T-helper 1 cell treated with Interleukin-12 subunit alpha and Interleukin-12 subunit beta and Interleukin-4 antibody, amounts not matched to agents 30 μg/mL and 1 μg/mL, for 36 hours (primary cell): ENCODE measurements at regions not wholly inside any gene's neighbourhood (a gene's known extent, or its start where the extent isn't known, plus 50 kb on each side); places are given as distances from the start of the nearest gene placed in this dataset.
"Not testable (repeated sequence)": the region's sequence is repeated elsewhere in the genome, so short reads cannot be mapped to it uniquely, and the experiment has no call there.

ENCODE experiments used
- H3K27ac Mint-ChIP-seq: one replicate; pipeline ENCODE4 v1.8.0; 2021; ENCODE audit warnings: mild to moderate bottlenecking, mixed read lengths
- H3K27me3 Mint-ChIP-seq: one replicate; pipeline ENCODE4 v1.8.0; 2021; ENCODE audit warnings: low read depth, mixed read lengths
- H3K36me3 Mint-ChIP-seq: one replicate; pipeline ENCODE4 v1.8.0; 2021; ENCODE audit warnings: low read depth, mixed read lengths
- H3K4me1 Mint-ChIP-seq: one replicate; pipeline ENCODE4 v1.8.0; 2021; ENCODE audit warnings: low read depth, mixed read lengths
- H3K4me3 Mint-ChIP-seq: one replicate; pipeline ENCODE4 v1.8.0; 2021; ENCODE audit warnings: mild to moderate bottlenecking, moderate library complexity, mixed read lengths
- H3K9me3 Mint-ChIP-seq: one replicate; pipeline ENCODE4 v1.8.0; 2021; ENCODE audit warnings: mixed read lengths

GRCh38 chr5:82734347-82734746 lies 342.8 kb downstream of the TMEM167A start:
- H3K27ac Mint-ChIP-seq, result no peak overlapping the region
- peaks cover 5% of the 10 kb centered on the region for H3K9me3 Mint-ChIP-seq
- H3K4me3 Mint-ChIP-seq, result no peak overlapping the region
- H3K36me3 Mint-ChIP-seq, result no peaks in the 10 kb centered on the region
- H3K27me3 Mint-ChIP-seq, result peaks cover 5% of the 10 kb centered on the region
- peaks cover 3% of the 10 kb centered on the region for H3K4me1 Mint-ChIP-seq

DNA sequence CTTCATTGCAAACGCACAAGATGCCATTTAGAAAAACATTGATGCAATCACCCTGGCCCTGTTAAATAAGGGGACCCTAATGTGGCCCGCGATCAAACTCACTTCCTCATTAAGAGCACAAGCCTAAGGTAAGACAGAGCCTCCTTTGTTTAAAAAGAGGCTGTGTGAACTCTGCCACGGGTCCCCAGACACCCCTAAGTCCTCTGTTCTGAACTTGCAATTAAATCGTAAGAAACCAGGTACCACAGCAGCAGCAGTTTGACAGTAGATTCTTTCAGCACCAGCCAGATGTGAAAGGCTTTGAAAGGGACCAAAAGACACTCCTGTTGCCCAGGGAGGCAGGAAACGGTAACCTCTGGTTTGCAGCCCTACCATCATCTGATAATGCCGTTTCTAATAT lies 346.3 kb downstream of the TMEM167A start:
- peaks cover 8% of the 10 kb centered on the region for H3K9me3 Mint-ChIP-seq
- peaks cover 5% of the 10 kb centered on the region for H3K27me3 Mint-ChIP-seq
- no peaks in the 10 kb centered on the region for H3K36me3 Mint-ChIP-seq
- no peak overlapping the region for H3K27ac Mint-ChIP-seq
- H3K4me3 Mint-ChIP-seq, result no peak overlapping the region
- H3K4me1 Mint-ChIP-seq, result peaks cover 3% of the 10 kb centered on the region

DNA sequence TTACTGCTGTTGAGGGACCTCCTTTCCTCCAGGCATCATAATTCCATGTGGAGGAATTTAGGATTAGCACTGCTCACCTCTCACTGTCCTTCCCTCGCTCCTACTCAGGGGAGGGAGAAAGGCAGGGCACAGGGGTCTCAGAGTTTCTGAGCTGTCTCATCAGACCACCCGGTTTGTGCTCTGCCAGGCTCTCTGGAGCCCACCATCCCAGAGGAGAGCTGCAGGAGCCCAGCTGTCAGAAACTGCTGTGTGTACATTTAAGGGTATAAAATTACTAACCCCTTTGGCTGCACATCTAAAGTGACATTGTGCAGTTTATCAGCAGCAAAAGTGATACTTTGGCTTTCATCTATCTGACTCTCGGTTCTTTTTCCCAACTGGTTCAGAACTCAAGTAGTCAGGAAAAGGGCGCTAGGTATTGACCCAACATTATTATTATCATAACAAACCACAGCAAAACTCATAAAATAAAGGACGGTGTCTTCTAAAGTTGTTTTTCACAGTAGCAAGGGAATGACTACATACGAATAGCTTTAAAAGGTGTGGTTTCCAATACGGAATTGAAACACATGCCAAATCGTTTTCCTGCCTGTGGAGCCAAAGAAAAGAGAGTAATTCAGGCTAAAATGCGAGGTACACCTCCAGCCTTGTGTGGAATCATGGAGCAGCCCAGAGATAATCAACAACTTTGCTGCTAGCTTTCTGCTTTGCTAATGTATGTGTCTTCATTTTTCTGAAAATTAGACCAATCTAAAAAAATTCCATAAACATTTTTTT lies 348.1 kb downstream of the TMEM167A start:
- Mint-ChIP-seq H3K27me3 (peaks cover 5% of the 10 kb centered on the region), H3K27ac (no peak overlapping the region), H3K36me3 (no peaks in the 10 kb centered on the region), H3K4me3 (no peak overlapping the region), H3K9me3 (peaks cover 8% of the 10 kb centered on the region), H3K4me1 (no peaks in the 10 kb centered on the region)

DNA sequence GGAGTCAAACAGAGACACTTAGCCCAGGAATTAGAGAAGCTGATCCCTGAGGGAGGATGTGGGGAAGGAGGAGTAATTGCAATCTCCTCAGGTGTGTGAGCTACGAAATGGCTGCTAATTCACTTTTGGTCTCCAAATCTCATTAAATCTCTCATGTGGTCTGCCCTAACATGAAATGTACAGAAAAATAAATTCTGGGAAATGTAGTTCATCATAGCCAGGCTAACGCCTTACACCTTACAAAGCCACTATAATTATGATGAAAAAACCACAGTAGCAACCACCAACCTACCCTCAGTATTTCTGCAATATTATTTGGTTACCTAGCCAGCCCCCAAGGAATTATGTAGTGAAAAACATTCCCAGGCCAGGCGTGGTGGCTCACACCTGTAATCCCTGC lies 354.0 kb downstream of the TMEM167A start:
- Mint-ChIP-seq H3K27ac (no peak overlapping the region), H3K36me3 (no peaks in the 10 kb centered on the region), H3K9me3 (peaks cover 3% of the 10 kb centered on the region), H3K4me3 (no peak overlapping the region), H3K27me3 (no peaks in the 10 kb centered on the region), H3K4me1 (peaks cover 4% of the 10 kb centered on the region)

DNA sequence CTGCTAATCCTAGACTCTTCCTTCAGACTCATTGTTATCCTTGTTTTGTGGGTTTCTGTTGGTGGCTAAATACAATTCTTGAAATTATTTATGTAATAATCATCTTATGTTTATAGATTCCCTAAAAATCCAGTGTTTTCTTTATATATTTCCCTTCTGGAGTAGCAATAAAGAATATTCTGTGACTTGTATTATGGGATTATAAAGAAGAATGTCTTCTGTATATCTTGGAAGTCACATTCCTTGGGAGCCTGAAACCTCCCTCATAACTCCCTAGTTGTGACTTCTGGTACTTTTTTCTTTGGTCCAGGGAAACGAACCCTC lies 356.1 kb downstream of the TMEM167A start:
- Mint-ChIP-seq H3K9me3 (no peaks in the 10 kb centered on the region), H3K4me3 (no peak overlapping the region), H3K27ac (no peak overlapping the region), H3K4me1 (peaks cover 4% of the 10 kb centered on the region), H3K36me3 (no peaks in the 10 kb centered on the region), H3K27me3 (no peaks in the 10 kb centered on the region)

- Mint-ChIP-seq H3K36me3 (no peaks in the 10 kb centered on the region), H3K9me3 (no peaks in the 10 kb centered on the region), H3K4me1 (peaks cover 4% of the 10 kb centered on the region), H3K4me3 (no peak overlapping the region), H3K27ac (no peak overlapping the region), H3K27me3 (no peaks in the 10 kb centered on the region)
Measured at GRCh38 chr5:82720213-82721086, 356.7 kb downstream of the TMEM167A start.

GRCh38 chr5:82719368-82719767 lies 357.8 kb downstream of the TMEM167A start:
- Mint-ChIP-seq H3K9me3 (no peaks in the 10 kb centered on the region), H3K4me3 (no peak overlapping the region), H3K36me3 (no peaks in the 10 kb centered on the region), H3K4me1 (peaks cover 4% of the 10 kb centered on the region), H3K27ac (no peak overlapping the region), H3K27me3 (no peaks in the 10 kb centered on the region)

DNA sequence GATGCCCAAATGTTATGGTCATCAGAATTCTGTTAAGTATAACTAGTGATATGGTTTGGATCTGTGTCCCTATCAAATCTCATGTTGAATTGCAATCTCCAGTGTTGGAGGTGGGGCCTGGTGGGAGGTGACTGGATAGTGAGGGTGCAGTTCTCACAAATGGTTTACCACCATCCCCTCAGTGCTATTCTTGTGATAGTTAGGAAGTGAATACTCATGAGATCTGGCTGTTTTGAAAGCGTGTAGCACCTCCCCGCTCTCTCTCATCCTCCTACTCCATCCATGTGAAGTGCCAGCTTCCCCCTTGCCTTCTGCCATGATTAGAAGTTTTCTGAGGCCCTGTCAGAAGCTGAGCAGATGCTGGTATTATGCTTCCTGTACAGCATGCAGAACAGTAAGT lies 359.5 kb downstream of the TMEM167A start:
- Mint-ChIP-seq H3K9me3 (no peaks in the 10 kb centered on the region), H3K4me3 (no peak overlapping the region), H3K27me3 (no peaks in the 10 kb centered on the region), H3K27ac (no peak overlapping the region), H3K36me3 (no peaks in the 10 kb centered on the region), H3K4me1 (peaks cover 3% of the 10 kb centered on the region)

DNA sequence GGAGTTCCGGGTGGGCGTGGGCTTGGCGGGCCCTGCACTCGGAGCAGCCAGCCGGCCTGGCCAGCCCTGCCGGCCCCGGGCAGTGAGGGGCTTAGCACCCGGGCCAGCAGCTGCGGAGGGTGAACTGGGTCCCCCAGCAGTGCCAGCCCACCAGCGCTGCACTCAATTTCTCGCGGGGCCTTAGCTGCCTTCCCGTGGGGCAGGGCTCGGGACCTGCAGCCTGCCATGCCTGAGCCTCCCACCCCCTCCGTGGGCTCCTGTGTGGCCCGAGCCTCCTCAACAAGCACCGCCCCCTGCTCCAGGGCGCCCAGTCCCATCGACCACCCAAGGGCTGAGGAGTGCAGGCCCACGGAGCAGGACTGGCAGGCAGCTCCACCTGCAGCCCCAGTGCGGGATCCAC lies 362.5 kb downstream of the TMEM167A start:
- not testable (repeated sequence) for H3K9me3 Mint-ChIP-seq, H3K27me3 Mint-ChIP-seq, H3K4me3 Mint-ChIP-seq, H3K4me1 Mint-ChIP-seq, H3K36me3 Mint-ChIP-seq, H3K27ac Mint-ChIP-seq

DNA sequence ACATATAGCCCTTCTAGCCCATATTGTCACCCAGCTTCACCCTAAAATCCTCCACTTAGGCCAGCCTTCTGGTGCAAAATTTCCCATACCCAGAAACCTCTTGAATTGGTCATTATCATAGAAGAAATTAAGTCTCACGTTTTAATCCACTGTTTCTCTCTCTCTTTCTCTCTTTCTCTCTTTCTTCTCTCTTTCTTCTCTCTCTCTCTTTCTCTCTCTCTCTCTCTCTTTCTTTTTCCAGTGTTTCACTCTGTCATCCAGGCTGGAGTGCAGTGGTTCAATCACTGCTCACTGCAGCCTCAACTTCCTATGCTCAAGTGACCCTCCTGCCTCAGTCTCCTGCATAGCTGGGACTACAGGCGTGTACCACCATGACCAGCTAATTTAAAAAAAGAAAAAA lies 363.4 kb downstream of the TMEM167A start:
- Mint-ChIP-seq H3K9me3 (no peaks in the 10 kb centered on the region), H3K4me1 (no peaks in the 10 kb centered on the region), H3K4me3 (no peak overlapping the region), H3K36me3 (no peaks in the 10 kb centered on the region), H3K27ac (no peak overlapping the region), H3K27me3 (peaks cover 4% of the 10 kb centered on the region)

GRCh38 chr5:82707741-82708140 lies 369.5 kb downstream of the TMEM167A start:
- no peak overlapping the region for H3K4me3 Mint-ChIP-seq
- H3K9me3 Mint-ChIP-seq, result peaks cover 7% of the 10 kb centered on the region
- H3K36me3 Mint-ChIP-seq, result no peaks in the 10 kb centered on the region
- H3K27me3 Mint-ChIP-seq, result peaks cover 16% of the 10 kb centered on the region
- no peaks in the 10 kb centered on the region for H3K4me1 Mint-ChIP-seq
- no peak overlapping the region for H3K27ac Mint-ChIP-seq

DNA sequence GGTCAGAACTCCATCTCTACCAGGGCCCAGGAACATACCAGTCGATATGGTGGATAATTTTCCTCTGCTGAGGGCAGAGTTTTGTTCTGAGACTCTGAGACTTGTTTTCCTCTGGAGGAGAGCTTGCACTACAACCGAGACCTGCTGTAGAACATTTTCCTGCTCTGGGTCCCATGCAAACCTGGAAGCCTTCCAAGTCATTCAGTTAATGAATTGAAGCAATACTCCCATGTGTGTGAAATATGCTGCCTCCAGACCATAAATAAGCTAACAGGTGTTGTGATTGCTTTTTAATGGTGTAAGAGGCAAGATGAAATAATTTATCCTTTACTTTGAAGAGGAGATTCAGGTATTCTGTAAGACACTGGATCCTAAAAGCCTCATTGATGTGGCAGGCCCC lies 372.8 kb downstream of the TMEM167A start:
- no peak overlapping the region for H3K4me3 Mint-ChIP-seq
- H3K36me3 Mint-ChIP-seq, result no peaks in the 10 kb centered on the region
- peaks cover 7% of the 10 kb centered on the region for H3K9me3 Mint-ChIP-seq
- H3K4me1 Mint-ChIP-seq, result no peaks in the 10 kb centered on the region
- H3K27ac Mint-ChIP-seq, result no peak overlapping the region
- H3K27me3 Mint-ChIP-seq, result peaks cover 23% of the 10 kb centered on the region

DNA sequence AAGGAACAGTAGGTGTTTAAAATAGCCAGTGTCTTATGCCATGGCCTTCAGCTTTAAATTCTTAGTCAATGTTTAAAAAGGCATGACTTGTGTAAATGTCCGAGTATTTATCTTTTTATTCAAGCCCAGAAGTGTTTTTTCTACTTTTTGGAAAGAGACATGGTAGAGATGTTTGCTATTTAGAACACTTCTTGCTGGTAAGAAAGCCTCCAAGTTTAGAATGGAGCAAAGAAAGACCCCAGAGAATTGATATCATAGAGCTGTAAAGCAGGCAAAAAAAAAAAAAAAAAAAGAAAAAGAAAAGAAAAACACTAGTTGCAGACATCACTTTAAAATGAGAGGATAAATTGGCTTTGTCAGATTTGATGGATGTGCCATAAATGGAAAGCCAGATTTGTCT lies 375.1 kb downstream of the TMEM167A start:
- no peak overlapping the region for H3K27ac Mint-ChIP-seq
- H3K4me3 Mint-ChIP-seq, result no peak overlapping the region
- H3K36me3 Mint-ChIP-seq, result no peaks in the 10 kb centered on the region
- H3K27me3 Mint-ChIP-seq, result peaks cover 22% of the 10 kb centered on the region
- no peaks in the 10 kb centered on the region for H3K4me1 Mint-ChIP-seq
- peaks cover 7% of the 10 kb centered on the region for H3K9me3 Mint-ChIP-seq

DNA sequence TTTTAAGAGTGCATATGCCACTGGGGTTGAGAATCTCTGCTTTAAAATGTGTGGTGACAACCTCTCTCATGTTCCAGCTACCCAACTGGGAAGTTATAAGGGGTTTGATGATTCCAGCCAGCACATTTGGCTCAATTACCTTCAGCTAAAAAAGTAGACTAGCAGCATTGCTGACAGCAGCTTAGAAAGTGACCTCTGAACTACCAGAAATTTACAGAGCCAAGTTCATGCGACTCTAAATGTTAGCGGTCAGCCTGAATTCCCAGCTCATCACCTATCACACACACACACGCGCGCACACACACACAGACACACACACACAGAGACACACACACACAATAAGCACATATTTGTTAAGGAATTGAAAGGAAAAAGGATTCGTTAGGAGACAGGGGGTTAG lies 377.5 kb downstream of the TMEM167A start:
- Mint-ChIP-seq H3K36me3 (no peaks in the 10 kb centered on the region), H3K4me1 (no peaks in the 10 kb centered on the region), H3K9me3 (no peaks in the 10 kb centered on the region), H3K27me3 (peaks cover 25% of the 10 kb centered on the region), H3K4me3 (no peak overlapping the region), H3K27ac (no peak overlapping the region)

DNA sequence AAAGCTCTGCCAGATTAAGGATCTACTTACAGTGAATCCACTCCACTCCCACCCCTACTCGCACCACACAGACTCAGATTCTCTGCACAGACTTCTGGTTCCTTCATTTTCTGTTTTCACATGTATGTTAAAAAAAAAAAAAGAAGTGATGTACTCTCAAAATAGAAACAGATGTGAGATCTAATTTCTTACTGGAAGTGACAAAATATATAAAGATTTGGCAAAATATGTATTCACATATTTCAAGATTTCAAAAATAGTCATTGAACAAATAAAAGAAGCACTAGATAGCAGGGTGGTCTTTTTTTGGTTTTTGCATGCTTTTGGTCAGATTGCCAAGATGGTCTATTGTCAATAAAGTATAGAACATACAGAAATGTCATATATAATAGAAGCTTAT lies 379.2 kb downstream of the TMEM167A start:
- H3K4me1 Mint-ChIP-seq, result no peaks in the 10 kb centered on the region
- H3K27me3 Mint-ChIP-seq, result peaks cover 23% of the 10 kb centered on the region
- no peaks in the 10 kb centered on the region for H3K9me3 Mint-ChIP-seq
- H3K36me3 Mint-ChIP-seq, result no peaks in the 10 kb centered on the region
- no peak overlapping the region for H3K27ac Mint-ChIP-seq
- H3K4me3 Mint-ChIP-seq, result no peak overlapping the region
